SW480 (cell line): ENCODE measurements at regions not wholly inside any gene's neighbourhood (a gene's known extent, or its start where the extent isn't known, plus 50 kb on each side); places are given as distances from the start of the nearest gene placed in this dataset.

Experiments
- DNase-seq: peaks from one replicate; pipeline ENCODE4 v3.0.0-alpha.2; 2016; ENCODE audit warnings: low spot score

DNA sequence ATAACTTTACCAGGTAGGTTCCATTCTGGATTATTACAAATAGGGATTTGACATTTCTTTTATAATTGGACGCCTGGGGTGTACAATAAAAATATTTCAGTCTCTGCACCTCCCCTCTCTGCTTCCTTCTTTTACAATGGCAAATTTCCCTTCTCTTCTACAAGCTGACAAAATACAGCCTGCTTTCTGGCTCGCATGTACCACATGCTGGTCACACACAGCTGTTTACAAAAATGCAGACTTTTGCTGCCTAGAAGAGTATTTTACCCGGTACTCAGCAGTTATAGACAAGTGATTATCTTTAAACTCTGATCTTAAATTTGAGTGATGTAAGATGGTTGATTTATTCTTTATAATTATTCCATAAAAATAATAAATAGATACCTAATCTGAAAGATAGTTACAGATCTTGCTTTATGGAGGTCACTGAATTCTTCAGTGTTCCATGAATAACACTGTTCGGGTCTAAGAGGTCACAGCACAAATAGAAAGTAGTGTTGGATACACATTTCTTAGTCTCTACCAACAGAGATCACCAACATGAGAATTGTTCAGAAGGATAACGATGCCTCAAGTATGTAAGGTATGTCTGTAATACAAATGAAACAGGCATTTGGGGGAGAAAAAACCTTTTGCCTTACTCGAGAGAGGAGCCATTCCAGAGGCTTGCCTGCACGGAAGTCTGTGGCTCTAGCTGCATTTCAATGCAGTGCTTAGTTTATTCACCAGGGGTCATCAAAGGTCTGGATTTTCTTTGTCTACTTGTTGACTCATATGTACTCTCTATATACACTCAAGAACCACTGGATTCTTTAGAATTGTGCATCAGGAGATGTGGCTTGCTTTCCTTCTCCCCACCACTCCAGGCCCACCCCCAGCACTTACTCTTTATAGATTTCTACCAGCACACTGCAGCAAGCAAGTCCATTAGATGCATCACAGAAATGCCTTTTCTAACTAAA is 206.6 kb upstream of the RFX3 start:
- peak; percentile 73 for DNase-seq

DNA sequence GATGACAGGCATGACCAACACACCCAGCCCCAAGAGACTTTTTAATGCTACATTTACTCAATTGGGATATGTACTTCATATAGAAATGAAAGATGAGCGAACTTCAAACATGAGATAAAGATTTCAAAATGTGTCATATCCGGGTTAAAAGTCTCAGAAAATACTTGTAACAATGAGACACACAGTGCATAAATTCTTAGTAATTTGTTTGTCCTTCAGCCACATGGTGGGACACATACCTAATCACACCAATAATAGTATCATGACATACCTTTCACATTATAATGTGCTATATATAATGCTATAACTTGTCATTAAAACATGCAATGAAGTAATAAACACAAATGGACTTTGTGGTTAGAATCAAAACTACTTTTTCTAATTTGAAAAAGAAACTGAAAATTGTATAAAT is 204.7 kb upstream of the RFX3 start:
- no peak for DNase-seq

DNA sequence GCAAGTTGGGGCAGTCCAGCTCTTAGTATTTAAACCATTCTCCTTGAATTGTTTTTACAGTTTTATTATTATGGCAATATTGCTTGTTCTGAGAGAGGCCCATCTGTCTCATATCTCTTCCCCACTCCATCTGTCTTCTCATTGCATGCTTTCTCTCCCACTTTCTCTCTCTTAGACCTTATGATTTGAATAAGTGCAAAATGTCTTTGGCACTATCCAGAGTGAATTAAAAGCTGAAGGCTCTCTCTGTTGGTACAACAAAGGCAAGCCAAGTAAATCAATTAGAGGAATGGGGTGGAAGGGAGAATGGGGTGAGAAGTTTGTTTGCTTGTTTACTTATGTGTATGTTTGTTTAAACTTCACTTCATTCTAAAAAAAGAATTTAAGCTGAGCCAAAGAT is 195.3 kb upstream of the RFX3 start:
- DNase-seq, result no peak

DNA sequence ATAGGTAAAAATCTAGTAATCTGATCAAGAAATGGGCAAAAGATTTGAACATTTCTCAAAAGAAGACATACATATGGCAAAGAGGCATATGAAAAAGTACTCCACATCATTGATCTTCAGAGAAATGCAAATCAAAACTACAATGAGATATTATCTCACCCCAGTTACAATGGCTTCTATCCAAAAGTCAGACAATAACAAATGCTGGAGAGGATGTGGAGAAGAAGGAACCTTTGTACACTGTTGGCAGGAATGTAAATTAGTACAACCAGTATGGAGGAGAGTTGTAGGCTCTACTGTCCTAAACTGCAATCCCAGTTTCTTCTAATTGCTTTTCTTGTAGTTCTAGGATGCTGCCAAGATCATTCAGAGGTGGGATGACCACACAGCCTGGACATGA is 193.5 kb upstream of the RFX3 start:
- no peak for DNase-seq

DNA sequence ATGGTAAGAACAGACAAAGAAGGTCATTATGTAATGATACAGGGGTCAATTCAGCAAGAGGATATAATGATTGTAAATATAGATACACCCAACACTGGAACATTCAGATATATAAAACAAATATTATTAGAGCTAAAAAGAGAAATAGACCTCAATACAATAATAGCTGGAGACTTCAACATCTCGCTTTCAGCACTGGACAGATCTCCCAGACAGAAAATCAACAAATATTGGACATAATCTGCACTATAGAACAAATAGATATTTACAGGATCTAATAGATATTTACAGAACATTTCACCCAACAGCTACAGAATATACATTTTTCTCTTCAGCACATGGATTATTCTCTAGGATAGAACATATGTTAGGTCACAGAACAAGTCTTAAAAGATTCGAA is 190.6 kb upstream of the RFX3 start:
- DNase-seq, result no peak

DNA sequence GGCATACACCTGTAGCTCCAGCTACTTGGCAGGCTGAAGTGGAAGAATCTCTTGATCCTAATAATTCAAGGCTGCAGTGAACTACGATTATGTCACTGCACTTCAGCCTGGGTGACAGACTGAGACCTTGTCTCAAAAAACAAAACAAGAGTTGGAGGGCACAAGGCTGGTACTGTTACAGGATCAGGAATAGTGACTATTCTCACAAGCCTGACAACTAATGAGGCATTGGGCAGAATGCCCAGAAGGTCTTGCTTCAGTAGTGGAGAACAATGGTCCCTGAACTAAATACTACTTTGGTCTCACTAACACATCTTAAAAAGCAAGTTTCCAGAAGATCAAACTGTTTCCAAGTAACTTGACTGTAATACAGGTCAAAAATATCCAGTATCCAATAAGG is 182.9 kb upstream of the RFX3 start:
- DNase-seq, result no peak

DNA sequence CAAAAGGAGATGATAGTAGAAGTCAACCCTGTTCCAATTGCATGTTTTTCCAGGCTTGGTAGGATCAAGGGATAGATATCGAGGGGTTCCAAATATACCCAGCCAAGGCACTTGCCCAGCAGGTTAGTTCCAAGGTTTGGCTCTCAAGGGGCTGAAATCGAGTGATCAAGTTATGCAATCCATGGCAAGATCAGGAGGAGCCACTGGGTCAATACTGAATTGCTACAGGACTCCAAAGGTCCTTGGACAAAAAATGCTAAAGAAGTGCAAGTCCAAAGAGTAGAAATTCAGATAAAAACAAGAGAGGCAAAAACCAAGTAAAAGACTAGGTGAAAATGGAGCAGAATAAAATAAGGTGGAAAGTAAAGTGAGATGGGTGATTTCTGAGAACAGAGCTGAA is 179.1 kb upstream of the RFX3 start:
- no peak for DNase-seq

DNA sequence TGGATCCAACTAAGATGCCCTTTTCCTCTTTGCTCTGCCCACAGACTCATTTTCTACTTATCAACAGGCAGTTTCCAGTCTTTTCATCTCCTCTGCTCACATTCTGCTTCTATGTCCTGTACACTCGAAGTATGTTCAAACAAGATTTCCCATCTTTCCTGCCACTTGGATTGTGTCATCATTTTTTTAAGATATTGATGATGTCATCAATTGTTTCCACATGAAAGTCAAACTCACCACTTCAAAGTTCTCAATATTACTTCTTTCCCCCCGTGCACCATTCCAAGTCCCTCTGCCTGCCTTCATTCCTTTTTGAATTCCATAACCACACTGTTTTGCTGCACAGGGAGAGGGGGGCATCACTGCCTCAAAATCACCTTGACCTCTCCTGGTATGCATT is 175.0 kb upstream of the RFX3 start:
- DNase-seq, result no peak

DNA sequence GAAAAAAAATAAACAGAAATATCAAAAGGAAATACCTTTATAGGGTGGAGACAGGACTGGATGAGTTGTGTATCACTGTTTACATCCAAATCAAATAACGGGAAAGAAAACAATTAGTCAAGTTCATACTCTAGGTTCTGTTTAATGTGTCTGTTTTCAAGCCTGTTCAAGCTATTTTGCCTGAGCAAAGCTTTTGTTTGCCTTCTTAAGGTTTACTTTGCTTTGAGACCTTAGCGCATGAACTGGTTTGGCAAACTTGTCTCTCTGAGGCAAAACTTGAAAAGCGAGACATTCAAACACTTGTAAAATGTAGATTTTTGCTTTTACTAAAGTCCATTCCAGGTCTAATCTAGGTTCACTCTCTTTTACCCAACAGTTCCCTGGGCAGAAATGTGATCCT is 174.1 kb upstream of the RFX3 start:
- DNase-seq, result no peak

DNA sequence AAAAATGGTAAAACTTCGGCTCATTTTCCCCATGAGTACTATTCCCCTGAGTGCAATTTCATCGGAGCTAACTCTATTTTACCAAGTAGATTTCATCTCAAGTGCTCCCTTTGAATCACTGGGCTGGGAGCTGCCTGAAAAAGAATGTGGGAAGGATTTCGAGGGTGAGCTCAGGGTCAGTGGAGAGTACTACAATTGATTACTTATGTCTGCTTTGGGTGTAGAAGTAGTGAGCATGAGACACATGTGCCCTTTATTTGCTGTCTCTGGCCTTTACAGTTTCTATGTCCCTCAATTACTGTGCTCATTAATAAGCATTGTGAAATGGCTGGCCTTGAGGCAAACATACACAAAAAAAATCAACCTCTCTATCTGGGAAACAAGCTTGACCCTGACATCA is 172.7 kb upstream of the RFX3 start:
- DNase-seq, result no peak

DNA sequence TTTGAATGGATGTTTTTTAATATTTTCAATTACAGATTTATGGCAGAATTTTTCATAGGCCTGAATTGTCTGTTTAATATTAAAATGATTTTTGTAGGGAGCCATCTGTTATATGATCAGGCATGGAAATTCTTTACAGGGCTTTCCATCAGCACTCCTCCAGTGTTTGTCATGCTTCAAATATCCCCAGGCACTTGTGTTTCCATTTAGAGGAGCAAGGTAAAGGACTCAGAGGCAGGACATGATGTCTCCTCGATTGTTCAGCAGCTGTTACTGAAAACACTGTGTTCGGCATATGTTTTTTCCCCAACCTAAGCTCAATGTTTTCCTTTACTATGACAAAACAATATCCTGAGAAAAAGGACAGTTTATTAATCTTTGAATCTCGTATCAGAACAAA is 172.3 kb upstream of the RFX3 start:
- no peak for DNase-seq

DNA sequence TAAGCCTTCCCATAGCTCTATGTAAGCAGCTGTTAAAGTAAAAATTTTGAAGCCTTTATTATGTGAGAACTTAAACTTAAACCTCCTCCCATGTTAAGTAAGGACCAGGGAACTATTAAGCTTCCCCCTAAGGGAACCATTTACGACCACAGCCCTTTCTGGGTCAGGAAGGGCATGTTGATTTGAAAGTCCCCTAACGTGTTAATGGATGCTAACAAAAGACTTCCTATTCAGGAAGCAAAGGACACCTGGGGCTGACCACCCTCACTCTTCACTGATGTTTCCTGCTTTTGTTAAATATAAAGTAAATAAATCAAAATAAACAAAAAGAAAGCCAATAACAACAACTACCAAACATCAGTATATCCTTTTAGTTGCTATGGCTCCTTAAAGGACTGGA is 170.6 kb upstream of the RFX3 start:
- no peak for DNase-seq

DNA sequence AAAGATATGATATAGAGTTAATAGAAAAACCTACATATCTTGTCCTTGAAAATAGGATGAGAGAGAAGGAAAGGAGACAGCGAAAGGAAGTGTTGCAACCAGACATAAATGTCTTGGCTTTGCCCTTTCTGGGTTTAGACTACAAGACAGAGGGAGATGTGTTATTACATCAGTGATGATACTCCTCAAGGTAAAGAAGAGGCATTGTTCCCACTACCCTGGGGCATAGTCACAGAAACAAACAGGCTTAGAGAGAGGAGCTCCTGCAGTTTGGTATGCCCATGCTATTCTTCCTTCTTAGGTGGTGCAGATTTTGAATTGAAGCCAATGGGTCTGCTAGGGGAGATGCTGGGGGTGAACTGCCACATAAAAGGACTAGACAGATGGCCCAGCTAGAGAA is 166.8 kb upstream of the RFX3 start:
- no peak for DNase-seq

DNA sequence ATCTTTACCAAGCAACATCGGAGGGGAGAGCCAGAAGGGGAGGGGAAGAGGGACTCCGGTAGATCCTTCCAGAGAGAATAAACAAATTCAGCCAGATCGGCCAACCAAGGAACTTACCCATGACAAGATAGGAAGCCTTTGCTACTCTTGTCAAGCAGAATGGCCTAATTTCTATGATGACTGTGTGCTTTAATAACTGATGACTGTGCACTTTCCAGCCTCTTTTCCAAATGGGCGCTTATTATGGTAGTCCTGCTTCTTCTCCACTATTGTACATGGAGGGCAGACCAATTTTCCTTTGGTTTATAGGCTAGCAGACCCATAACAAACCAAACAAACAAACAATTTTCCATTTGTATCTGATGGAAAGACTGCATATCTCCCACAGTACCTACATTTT is 163.8 kb upstream of the RFX3 start:
- DNase-seq, result no peak

DNA sequence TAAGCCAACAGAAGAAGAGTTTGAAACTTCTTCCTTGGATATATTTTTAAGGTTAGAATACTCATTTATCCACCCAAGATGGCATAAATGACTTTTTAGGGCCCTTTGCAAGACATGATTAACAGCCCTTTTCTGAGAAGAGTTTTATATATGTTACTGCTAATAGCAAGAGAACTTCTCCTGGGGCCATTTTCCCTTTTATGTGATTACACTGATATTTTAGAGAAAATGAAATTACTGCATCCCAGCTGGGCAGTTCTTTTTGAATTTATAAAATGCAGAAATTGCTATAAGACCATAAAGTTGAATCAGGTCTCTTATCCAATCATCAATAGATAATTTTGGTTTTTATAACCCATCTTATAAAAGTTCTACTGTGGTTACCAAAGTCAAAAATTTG is 161.3 kb upstream of the RFX3 start:
- DNase-seq, result no peak

DNA sequence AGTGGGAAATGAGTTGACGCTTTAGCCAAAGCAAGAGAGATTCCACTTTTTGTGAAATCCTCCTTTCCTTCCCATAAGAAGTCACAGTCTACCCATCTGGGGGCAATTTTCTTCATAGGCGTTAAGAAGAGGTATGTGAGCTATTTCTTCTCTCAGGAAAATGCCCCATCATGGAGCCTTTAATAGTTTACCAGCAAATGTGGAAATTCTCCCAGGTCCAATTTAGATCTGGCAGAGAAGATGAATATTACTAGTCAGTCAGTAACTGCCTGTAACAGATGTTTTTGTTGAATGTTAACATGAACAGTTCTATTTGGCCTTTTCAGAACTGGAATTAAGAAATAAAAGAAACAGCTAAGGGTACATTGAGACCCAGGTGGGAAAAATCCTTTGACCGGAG is 156.4 kb upstream of the RFX3 start:
- DNase-seq, result no peak

DNA sequence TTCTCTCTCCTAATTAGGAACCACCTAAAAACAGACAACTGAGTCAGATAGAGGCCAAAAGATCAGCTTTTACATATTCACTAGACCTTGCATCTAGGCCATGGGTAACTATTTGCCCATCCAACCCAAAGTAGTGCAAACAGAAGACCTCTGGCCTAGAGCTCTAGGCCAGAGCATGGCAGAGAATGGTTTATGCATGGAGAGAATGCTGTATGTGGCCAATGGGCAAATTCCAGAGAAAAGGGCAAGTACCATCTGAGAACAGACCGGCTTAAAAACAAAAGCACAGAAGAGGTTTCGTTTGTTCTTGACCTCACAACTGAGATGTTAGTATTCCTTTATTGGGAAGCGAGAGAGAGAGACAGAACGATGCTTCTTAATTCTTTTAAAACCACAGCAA is 151.7 kb upstream of the RFX3 start:
- DNase-seq, result no peak

DNA sequence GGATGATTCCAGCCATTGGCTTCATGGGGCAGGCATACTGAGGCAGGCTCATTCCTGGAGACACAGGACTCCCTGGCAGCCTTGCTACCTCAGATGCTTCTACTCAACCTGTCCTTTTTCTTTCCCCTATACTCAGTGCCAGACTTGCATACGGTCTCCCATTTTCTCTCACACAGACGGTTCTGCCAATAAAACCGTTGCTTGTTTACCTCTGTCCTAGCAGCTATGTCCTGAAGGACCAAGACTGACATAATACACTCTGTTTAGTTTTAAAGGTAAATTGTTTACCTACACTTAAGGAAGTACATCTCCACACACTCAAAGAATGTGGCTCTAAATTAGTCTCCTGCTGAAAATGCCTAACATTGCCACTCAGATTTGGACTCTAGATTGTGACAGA is 151.0 kb upstream of the RFX3 start:
- no peak for DNase-seq

DNA sequence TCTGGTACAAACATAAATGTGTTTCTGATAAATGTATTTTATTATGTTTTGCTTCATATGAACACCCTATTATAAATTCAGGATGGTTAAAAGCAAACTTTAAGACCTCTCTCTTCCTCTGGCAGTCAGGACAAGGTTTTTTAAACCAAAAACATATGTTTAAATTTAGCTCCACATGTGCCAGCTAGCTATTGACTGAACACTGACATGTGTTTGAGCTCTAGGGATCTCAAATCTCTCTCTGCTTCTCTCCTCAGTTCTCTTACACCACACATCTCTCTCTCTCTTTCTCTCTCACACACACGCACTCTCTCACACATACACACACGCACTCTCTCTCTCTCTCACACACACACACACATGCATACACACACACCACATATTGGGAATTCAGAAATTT is 150.1 kb upstream of the RFX3 start:
- DNase-seq, result no peak

DNA sequence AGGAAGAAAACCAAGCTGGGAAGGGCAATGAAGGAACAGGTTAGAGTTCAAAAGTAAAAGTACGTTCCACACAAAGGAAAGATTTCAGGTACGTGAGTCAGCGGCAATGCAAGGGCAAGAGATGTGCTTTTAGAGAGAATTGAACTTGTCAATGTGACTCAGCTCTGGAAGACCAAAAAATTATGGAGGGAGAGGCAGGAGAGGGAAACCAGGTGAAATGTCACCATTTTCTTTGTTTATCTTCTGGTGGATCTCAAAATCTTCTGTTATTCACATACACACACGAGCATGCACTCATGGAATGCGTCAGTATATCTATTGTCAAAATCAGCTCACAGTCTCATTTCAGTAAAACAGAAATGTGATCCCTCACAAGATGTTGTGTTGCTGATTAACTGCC is 148.8 kb upstream of the RFX3 start:
- no peak for DNase-seq

DNA sequence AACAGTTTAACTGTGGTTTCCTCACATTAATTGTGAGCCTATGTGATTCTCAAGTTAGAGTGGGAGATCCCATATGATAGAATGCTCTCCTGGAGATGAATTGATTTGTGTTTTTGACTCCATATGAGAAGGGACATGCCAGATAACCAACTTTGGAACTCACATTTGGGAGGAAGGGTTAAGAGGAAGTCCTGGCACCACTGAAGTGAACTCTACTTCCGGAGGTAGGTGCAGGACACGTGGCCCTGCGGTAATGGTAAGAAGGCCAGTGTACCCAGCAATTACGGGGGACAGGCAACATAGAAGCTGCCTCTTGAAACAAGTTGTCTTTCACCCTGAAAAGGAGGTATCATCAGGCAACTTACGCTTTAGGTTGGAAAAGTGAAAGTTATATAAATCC is 146.6 kb upstream of the RFX3 start:
- no peak for DNase-seq

DNA sequence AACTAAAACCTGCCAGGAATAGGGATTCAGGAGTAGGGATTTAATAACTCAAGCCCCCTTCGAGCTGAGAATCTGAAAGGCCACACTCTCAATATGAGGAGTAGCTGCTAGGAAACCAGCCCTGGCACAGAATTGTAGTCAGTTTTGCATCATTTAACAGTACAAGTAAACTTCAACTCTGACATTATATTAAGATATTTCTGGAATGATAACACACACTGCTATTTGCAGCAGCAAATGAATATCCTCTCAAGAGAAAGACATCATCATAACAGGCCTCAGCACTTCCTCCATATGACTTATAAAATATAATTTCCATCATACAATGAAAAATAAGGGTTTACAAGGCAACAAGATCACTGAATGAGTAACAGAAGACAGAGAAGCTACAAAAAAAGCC is 138.2 kb upstream of the RFX3 start:
- no peak for DNase-seq

DNA sequence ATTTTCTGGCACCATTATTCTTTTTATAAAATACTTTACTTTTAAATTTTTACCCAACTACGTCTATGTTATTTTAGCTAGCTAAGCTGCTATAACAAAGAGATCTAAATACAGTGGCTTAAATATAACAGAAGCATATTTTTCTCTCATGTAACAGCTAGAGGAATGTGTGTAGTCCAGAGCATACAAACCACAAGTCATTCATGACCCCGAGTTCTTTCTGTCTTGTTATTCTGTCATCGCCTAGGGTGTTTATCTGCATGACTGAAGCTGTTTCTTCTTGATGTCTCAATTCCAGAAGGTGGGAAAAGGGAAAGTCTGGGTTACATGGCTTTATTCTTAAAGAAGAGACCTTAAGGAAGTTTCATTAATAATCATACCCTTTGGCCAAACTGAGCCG is 136.9 kb upstream of the RFX3 start:
- no peak for DNase-seq

DNA sequence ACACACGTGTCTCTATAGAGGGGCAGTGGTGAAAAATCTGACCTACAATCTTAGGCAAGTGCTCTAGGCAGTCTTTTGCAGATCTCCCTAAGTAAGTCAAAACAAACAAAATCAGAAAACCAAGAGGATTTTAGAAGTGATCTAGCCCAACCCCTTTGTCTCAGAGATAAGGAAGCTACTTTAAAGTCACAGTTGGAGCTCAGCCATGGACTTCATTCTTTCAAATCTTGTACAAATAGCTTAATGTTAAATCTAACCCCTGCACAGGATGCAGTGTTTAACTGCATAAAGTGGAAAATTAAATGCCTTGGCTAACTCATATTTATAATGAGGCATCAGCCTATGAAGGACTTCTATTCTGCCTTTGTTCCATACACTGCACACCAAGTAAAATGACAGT is 135.1 kb upstream of the RFX3 start:
- no peak for DNase-seq
